ENCODE measurements at regions not wholly inside any gene's neighbourhood (a gene's known extent, or its start where the extent isn't known, plus 50 kb on each side); places are given as distances from the start of the nearest gene placed in this dataset.

GRCh38 chr16:51540259-51540658, 389.2 kb upstream of the SALL1 start:
- TF ChIP-seq CTCF (IDR thresholded peaks at IDR 0.05): no peak
- no peak for TF ChIP-seq POLR2A (IDR thresholded peaks at IDR 0.05)

All from uterus (tissue), 2 donors.